Brain pericyte (primary cell): ENCODE measurements at regions not wholly inside any gene's neighbourhood (a gene's known extent, or its start where the extent isn't known, plus 50 kb on each side); places are given as distances from the start of the nearest gene placed in this dataset.
"Not testable (repeated sequence)": the region's sequence is repeated elsewhere in the genome, so short reads cannot be mapped to it uniquely, and the experiment has no call there.

Experiments
- DNase-seq: peaks from one replicate; pipeline ENCODE4 v3.0.0-alpha.2; 2012; ENCODE audit warnings: low read depth, low spot score

GRCh38 chr4:149986917-149987316, 91.3 kb upstream of the DCLK2 start:
- DNase-seq, result no peak

DNA sequence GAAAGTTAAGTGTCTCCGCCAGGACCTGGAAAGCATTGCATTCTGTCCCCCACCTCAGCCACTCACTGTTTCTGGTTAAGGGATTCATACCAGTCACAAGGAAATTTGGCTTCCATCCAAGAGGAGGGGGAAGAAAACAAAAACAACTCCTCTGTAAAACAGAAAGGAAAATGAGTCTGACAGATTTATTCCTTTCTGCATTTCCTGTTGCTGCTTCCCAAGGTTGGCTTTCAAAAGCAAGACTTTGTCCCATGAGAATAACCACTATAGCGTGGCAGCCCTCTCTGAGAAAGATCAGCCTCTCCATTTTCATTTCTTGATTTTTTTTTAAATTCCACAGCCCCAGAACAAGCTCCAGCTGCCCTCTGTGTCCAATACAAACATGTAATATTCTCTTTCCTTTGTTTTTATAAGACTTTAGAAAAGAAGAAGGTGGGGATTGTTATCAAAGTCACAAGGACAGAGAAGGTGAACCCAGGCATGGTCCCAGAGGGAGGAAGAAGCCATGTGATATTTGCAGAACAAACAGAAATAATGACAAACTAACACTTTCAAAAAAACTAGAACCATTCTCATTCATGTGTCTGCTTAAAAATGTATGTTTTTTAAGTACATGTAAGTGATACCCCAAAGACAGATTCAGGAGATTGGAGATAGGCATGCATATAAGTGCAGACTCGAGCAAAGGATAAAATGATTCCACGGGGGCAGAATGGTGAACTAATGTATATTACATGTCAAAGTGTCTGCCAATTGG, 90.7 kb upstream of the DCLK2 start:
- DNase-seq, result peak; percentile 41

GRCh38 chr4:149988087-149988410, 90.2 kb upstream of the DCLK2 start:
- DNase-seq, result no peak

DNA sequence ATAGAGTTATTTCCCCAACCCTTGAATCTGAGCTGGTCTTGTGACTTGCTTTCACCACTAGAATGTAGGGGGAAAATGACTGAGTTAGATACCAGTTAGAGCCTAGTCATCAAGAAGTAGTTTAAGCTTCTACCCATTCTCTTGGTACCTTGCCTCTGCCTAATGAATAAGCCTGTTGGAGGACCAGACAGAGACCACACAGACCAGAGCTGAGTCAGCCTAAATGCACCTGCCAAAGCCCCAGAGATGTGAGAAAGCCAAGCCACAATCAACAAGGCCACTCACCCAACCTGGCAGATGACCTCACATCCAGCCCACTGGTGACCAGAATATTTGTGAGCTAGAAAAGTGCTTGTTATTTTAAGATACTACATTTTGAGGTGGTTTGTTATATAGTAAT, 85.2 kb upstream of the DCLK2 start:
- DNase-seq, result no peak

GRCh38 chr4:149995134-149995756, 83.0 kb upstream of the DCLK2 start:
- no peak for DNase-seq

GRCh38 chr4:149997881-149998421, 80.3 kb upstream of the DCLK2 start:
- no peak for DNase-seq

DNA sequence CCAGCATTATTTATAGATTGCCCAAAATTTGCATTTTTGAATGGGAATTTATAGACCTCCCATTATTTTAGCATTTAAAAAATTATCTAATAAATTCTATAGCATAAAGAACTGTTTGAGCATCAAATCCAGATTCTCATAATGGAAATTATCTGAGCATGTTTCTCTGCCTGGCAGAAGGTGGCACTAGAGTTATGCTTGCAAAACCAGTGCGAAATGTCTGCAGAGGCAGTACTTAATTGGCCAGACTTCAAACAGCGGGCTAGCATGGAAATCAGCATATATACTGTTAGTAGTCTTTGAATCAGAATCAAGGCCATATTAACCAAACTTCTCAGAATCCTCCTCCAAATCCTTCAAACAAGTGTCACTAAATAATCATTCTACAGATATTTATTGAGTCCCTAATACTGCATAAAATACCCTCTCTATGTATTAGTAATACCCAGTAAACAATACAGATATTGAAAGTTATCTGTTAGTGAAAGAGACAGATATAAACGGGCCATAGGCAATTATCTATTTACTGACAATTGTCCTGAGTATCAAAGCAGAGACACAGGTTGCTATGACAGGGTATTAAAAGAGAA, 78.7 kb upstream of the DCLK2 start:
- DNase-seq, result no peak

DNA sequence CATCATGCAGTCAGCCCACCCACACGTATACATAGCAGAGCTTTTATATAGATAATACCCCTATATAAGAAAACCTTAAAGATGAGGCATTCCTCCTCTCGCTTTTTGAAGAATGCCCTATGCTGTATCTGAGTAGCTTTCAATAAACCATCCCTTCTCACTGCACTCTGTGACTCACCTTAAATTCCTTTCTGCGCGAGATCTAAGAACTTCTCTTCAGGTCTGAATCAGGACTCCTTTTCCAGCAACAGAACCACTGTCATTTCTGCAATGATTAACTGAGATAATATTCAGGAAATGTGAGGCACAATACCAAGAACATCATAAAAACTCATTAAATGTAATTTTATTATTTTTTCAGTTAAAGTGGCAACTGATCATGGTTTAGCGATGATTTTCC, 76.4 kb upstream of the DCLK2 start:
- no peak for DNase-seq

- DNase-seq, result no peak
Observed at GRCh38 chr4:150002561-150002960, 75.7 kb upstream of the DCLK2 start.

DNA sequence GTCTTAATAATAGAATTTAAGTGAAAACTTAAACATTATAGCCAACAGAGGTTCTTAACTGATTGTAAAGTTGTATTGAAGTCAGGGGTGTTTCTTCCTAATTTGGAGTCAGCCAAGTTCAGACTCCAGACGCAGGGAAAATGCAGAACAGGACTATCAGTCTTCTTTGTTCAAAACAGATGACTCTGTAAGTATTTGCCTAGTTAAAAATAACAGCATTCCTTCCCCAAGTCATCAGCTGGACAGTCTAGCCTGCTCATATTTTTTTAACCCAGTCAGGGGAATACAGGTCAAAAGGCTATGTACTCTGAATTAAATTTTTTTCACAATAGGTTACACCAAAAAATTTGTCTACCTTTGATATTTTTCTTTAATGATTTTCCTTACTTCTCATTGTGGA, 73.8 kb upstream of the DCLK2 start:
- no peak for DNase-seq

- DNase-seq, result no peak
Observed at GRCh38 chr4:150005537-150005936, 72.7 kb upstream of the DCLK2 start.

DNA sequence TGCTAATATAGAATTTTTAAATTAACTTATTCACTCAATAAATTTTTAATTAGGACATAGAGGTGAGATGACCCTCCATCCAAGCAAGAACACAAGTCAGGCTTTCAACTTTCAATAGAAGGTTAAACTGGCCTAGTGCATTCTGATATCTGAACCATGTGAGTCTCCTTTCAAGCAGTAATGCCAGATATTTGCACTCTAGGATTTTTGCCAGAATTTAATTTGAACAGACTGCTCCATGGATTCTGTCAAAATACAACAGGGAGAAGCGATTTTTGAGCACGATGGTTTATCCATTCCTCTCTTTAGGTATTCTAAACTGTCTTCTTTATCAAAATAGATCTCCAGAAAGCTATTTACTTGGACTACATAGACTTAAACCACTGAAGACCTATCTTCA, 72.0 kb upstream of the DCLK2 start:
- no peak for DNase-seq

DNA sequence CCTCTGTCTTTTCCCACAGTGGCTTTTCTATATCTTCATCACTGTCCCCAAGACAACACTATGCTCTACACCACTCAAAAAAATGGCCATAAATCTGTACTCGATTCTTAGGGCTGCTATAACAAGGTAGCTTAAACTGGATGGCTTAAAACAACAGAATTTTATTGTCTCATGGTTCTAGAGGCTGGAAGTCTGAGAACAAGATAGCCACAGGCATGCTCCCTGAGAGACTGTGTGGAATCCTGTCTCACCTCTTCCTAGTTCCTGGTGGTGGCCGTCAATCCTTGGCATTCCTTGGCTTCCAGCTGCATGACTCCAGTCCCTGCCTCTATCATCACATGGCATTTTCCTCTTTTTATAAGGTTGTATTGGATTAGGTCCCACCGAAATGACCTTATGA, 70.7 kb upstream of the DCLK2 start:
- no peak for DNase-seq

GRCh38 chr4:150008546-150008945, 69.7 kb upstream of the DCLK2 start:
- DNase-seq, result no peak

DNA sequence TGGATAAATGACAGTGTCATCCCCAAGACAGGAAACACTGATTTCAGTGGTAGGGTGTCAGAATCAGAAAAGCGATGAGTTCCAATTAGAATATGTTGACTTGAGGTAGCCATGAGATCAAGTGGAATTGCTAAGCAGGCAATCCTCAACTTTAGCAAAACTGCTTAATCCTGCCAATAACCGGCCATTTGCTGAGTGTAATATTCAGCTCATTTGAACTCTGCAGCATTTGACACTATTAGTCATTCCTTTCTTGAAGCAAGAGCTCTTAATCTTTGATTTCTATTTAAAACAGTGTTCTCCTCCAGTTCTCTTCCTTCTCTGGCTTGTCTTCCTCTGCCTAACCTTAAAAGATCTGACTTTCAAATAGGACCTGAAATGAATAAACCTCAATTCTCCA, 68.7 kb upstream of the DCLK2 start:
- DNase-seq, result no peak

GRCh38 chr4:150010525-150011126, 67.6 kb upstream of the DCLK2 start:
- peak; percentile 22 for DNase-seq

GRCh38 chr4:150012851-150013360, 65.3 kb upstream of the DCLK2 start:
- DNase-seq, result no peak

GRCh38 chr4:150015910-150016309, 62.3 kb upstream of the DCLK2 start:
- DNase-seq, result not testable (repeated sequence)

DNA sequence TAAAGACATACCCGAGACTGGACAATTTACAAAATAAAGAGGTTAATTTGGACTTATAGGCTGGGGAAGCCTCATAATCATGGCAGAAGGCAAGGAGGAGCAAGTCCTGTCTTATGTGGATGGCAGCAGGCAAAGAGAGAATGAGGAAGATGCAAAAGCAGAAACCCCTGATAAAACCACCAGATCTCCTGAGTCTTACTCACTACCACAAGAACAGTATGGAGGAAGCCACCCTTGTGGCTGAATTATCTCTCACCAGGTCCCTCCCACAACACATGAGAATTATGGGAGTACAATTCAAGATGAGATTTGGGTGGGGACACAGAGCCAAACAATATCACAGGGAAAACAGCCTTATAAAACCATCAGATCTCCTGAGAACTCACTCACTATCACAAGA, 61.6 kb upstream of the DCLK2 start:
- DNase-seq, result not testable (repeated sequence)

- DNase-seq, result no peak
Observed at GRCh38 chr4:150018257-150018656, 60.0 kb upstream of the DCLK2 start.

- no peak for DNase-seq
Observed at GRCh38 chr4:150021483-150021882, 56.8 kb upstream of the DCLK2 start.

DNA sequence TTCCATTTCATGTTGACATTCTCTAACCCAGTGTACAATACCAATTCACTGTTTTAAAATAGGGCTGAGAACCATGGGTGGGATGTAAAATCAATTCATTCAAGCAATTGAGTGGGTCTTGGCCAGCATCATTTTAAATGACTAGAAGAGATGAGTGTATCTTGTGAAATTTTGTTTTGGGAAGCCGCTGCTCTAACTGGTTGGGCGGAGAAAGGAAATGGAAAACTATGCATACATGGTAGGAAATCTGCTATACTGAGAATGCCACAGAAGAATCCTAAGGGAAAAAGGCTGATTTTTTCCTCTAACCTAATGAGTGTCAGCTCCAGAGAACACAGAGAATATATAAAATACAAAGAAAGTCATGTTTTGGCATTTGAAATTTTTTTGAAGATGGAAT, 54.8 kb upstream of the DCLK2 start:
- DNase-seq, result no peak
